SIG-M5 treated with dmso at 0.1 percent for 504 hours (cell line): ENCODE measurements at regions not wholly inside any gene's neighbourhood (a gene's known extent, or its start where the extent isn't known, plus 50 kb on each side); places are given as distances from the start of the nearest gene placed in this dataset.
"Not testable (repeated sequence)": the region's sequence is repeated elsewhere in the genome, so short reads cannot be mapped to it uniquely, and the experiment has no call there.

Source experiments
- DNase-seq: peaks from one replicate; lab custom pipeline; 2025; ENCODE audit not compliant: unreplicated experiment; lab: John Stamatoyannopoulos, UW

- no peak for DNase-seq
These were observed 101.3 kb upstream of the LARP1 start for GRCh38 chr5:154653764-154654485.

- DNase-seq = no peak
These were observed 101.8 kb upstream of the LARP1 start for GRCh38 chr5:154653418-154653763.

GRCh38 chr5:154652746-154653417 is 102.3 kb upstream of the LARP1 start:
- DNase-seq = no peak

GRCh38 chr5:154651795-154652194 is 103.4 kb upstream of the LARP1 start:
- DNase-seq = not testable (repeated sequence)

GRCh38 chr5:154648706-154649105 is 106.5 kb upstream of the LARP1 start:
- peak; percentile 71 for DNase-seq

- no peak for DNase-seq
These were observed 106.9 kb upstream of the LARP1 start for GRCh38 chr5:154648229-154648628.

- no peak for DNase-seq
These were observed 107.4 kb upstream of the LARP1 start for GRCh38 chr5:154647761-154648145.

GRCh38 chr5:154647114-154647760 is 107.9 kb upstream of the LARP1 start:
- DNase-seq = no peak

GRCh38 chr5:154646745-154647113 is 108.4 kb upstream of the LARP1 start:
- no peak for DNase-seq

GRCh38 chr5:154644745-154645411 is 110.3 kb upstream of the LARP1 start:
- DNase-seq = no peak

GRCh38 chr5:154642499-154643245 is 112.5 kb upstream of the LARP1 start:
- DNase-seq = no peak

- DNase-seq = not testable (repeated sequence)
These were observed 114.9 kb upstream of the LARP1 start for GRCh38 chr5:154640213-154640831.

- not testable (repeated sequence) for DNase-seq
These were observed 118.4 kb upstream of the LARP1 start for GRCh38 chr5:154636786-154637185.

GRCh38 chr5:154636271-154636670 is 118.9 kb upstream of the LARP1 start:
- DNase-seq = not testable (repeated sequence)

- not testable (repeated sequence) for DNase-seq
These were observed 121.4 kb upstream of the LARP1 start for GRCh38 chr5:154633744-154634143.

- no peak for DNase-seq
These were observed 124.0 kb upstream of the LARP1 start for GRCh38 chr5:154631141-154631540.

GRCh38 chr5:154630410-154630809 is 124.8 kb upstream of the LARP1 start:
- no peak for DNase-seq

GRCh38 chr5:154628685-154629084 is 126.5 kb upstream of the LARP1 start:
- DNase-seq = no peak

- no peak for DNase-seq
These were observed 127.2 kb upstream of the LARP1 start for GRCh38 chr5:154627698-154628678.
